Ishikawa (cell line): ENCODE measurements at regions not wholly inside any gene's neighbourhood (a gene's known extent, or its start where the extent isn't known, plus 50 kb on each side); places are given as distances from the start of the nearest gene placed in this dataset.

Source experiments
- CEBPB ChIP-seq: IDR thresholded peaks from 2 replicates; pipeline ENCODE4 v1.6.1; 2012
- CREB1 ChIP-seq: IDR thresholded peaks from 2 replicates; pipeline ENCODE4 v1.6.1; 2012; ENCODE audit warnings: low read depth
- EP300 ChIP-seq: IDR thresholded peaks from 2 replicates; pipeline ENCODE4 v1.6.1; 2012; ENCODE audit warnings: borderline replicate concordance
- FOXM1 ChIP-seq: IDR thresholded peaks from 2 replicates; pipeline ENCODE4 v1.6.1; 2012; ENCODE audit warnings: low read depth, borderline replicate concordance
- MAX ChIP-seq: IDR thresholded peaks from 2 replicates; pipeline ENCODE4 v1.6.1; 2012
- NFIC ChIP-seq: IDR thresholded peaks from 2 replicates; pipeline ENCODE4 v1.6.1; 2012
- RAD21 ChIP-seq: IDR thresholded peaks from 2 replicates; pipeline ENCODE4 v1.6.1; 2012; ENCODE audit warnings: low read depth
- REST ChIP-seq: IDR thresholded peaks from 2 replicates; pipeline ENCODE4 v1.6.1; 2012; ENCODE audit warnings: low read depth, mild to moderate bottlenecking
- TAF1 ChIP-seq: IDR thresholded peaks from 2 replicates; pipeline ENCODE4 v1.6.1; 2012; ENCODE audit warnings: low read depth, mild to moderate bottlenecking
- TEAD4 ChIP-seq: IDR thresholded peaks from 2 replicates; pipeline ENCODE4 v1.6.1; 2012
- USF1 ChIP-seq: IDR thresholded peaks from 2 replicates; pipeline ENCODE4 v1.6.1; 2012
- YY1 ChIP-seq: IDR thresholded peaks from 2 replicates; pipeline ENCODE4 v1.6.1; 2012; ENCODE audit warnings: low read depth
- ZBTB7A ChIP-seq: IDR thresholded peaks from 2 replicates; pipeline ENCODE4 v1.6.1; 2012; ENCODE audit warnings: low read depth

- TF ChIP-seq USF1 (no peak), REST (no peak), MAX (no peak), CEBPB (no peak), NFIC (no peak), CREB1 (no peak), ZBTB7A (no peak), YY1 (no peak), EP300 (no peak), RAD21 (no peak), TAF1 (no peak), TEAD4 (no peak), FOXM1 (no peak)
Observed at GRCh38 chr9:6114424-6114823, 99.0 kb upstream of the RANBP6 start.
